H1 (cell line): ENCODE measurements at regions not wholly inside any gene's neighbourhood (a gene's known extent, or its start where the extent isn't known, plus 50 kb on each side); places are given as distances from the start of the nearest gene placed in this dataset.
A peak's percentile ranks its signal among the peaks of the same experiment; 100 is the strongest.

Experiments used
- CTCF ChIA-PET: fragments of 300-600 bp; sonication (Branson Sonifier 250); formaldehyde crosslinking; loops from one replicate; lab custom pipeline; 2021; ENCODE audit not compliant: partially characterized antibody; lab: Charles Lee
- POLR2A ChIA-PET: fragments of 300-600 bp; sonication (Branson Sonifier 250); formaldehyde crosslinking; loops from one replicate; lab custom pipeline; 2021; ENCODE audit warnings: inconsistent platforms; ENCODE audit not compliant: partially characterized antibody; lab: Charles Lee
- DNase-seq, 2 experiments: peaks; one replicate each; pipeline versions ENCODE4 v3.0.0 to v3.0.0-alpha.2; 2010 to 2022; ENCODE audit warnings: low spot score in 2 of 2, low read depth in 1 of 2, mixed read lengths in 1 of 2
- FAIRE-seq: peaks from 2 replicates; lab custom pipeline; 2011; peaks lifted over from hg19 to GRCh38; lab: Jason Lieb, UNC
- H2AFZ ChIP-seq: 2 replicates; pipeline ENCODE4 v1.8.1; 2012; ENCODE audit warnings: low read length, inconsistent platforms
- H2AK5ac ChIP-seq: 2 replicates; pipeline ENCODE4 v1.6.1; 2013; ENCODE audit warnings: low read depth, low read length
- H2BK120ac ChIP-seq: replicated peaks from 2 replicates; pipeline ENCODE3; 2013; ENCODE audit warnings: low read depth, low read length, inconsistent platforms
- H2BK12ac ChIP-seq: 2 replicates; pipeline ENCODE4 v1.6.1; 2013; ENCODE audit warnings: low read depth, low read length
- H2BK15ac ChIP-seq: 2 replicates; pipeline ENCODE4 v1.6.1; 2013; ENCODE audit warnings: low read length
- H2BK20ac ChIP-seq: 2 replicates; pipeline ENCODE4 v1.6.1; 2013; ENCODE audit warnings: low read length
- H2BK5ac ChIP-seq: 2 replicates; pipeline ENCODE4 v1.6.1; 2013; ENCODE audit warnings: low read depth, low read length
- H3K14ac ChIP-seq: 2 replicates; pipeline ENCODE4 v1.6.1; 2013; ENCODE audit warnings: inconsistent platforms; ENCODE audit not compliant: insufficient read length
- H3K18ac ChIP-seq: 2 replicates; pipeline ENCODE4 v1.6.1; 2013; ENCODE audit warnings: low read length; ENCODE audit errors: extremely low read depth
- H3K23ac ChIP-seq: 2 replicates; pipeline ENCODE4 v1.6.1; 2013; ENCODE audit warnings: inconsistent platforms; ENCODE audit not compliant: insufficient read length
- H3K23me2 ChIP-seq: 2 replicates; pipeline ENCODE4 v1.6.1; 2013; ENCODE audit warnings: low read depth, low read length
- H3K27ac ChIP-seq: 2 replicates; pipeline ENCODE4 v1.6.1; 2011; ENCODE audit warnings: low read depth, low read length, inconsistent platforms
- H3K27me3 ChIP-seq, 4 experiments: replicated peaks in 1 of 4; 1 replicate in 1 of 4; 2 replicates in 3 of 4; pipeline versions ENCODE4 v1.6.1 to v1.8.1; 2011 to 2013; ENCODE audit warnings: low read length in 3 of 4, mild to moderate bottlenecking in 3 of 4, inconsistent platforms in 2 of 4, mixed read lengths in 2 of 4, moderate library complexity in 1 of 4; ENCODE audit not compliant: control insufficient read depth in 3 of 4, insufficient read depth in 3 of 4; ENCODE audit errors: extremely low read depth in 1 of 4
- H3K36me3 ChIP-seq, 4 experiments: 2 replicates each; pipeline versions ENCODE4 v1.6.1 to v1.8.1; 2011 to 2013; ENCODE audit warnings: mild to moderate bottlenecking in 4 of 4, low read length in 3 of 4, moderate library complexity in 2 of 4, control low read depth in 1 of 4, inconsistent platforms in 1 of 4; ENCODE audit not compliant: insufficient read depth in 4 of 4, control insufficient read depth in 2 of 4
- H3K4ac ChIP-seq: replicated peaks from 2 replicates; pipeline ENCODE3; 2013; ENCODE audit warnings: low read length, low read depth, mixed read lengths, inconsistent platforms; ENCODE audit not compliant: insufficient read length
- H3K4me1 ChIP-seq, 4 experiments: replicated peaks in 1 of 4; 1 replicate in 1 of 4; 2 replicates in 3 of 4; pipeline versions ENCODE4 v1.6.1 to v1.8.1; 2011 to 2013; ENCODE audit warnings: low read length in 3 of 4, inconsistent platforms in 2 of 4, mixed read lengths in 1 of 4; ENCODE audit not compliant: insufficient read depth in 4 of 4, control insufficient read depth in 3 of 4
- H3K4me2 ChIP-seq, 2 experiments: 2 replicates each; pipeline versions ENCODE4 v1.6.1 to v1.8.1; 2011 to 2013; ENCODE audit warnings: low read depth in 2 of 2, low read length in 2 of 2, control low read depth in 1 of 2, inconsistent platforms in 1 of 2, mild to moderate bottlenecking in 1 of 2; ENCODE audit not compliant: insufficient read depth in 1 of 2
- H3K4me3 ChIP-seq, 4 experiments: fragments of 200-600, 300-600 bp in 1 of 4; sonication (generic), shearing (Covaris generic), sonication (Bioruptor Twin) in 1 of 4; 2 replicates each; pipeline versions ENCODE4 v1.5.1 to v1.8.1; 2011 to 2016; ENCODE audit warnings: low read length in 4 of 4, low read depth in 3 of 4, control low read depth in 2 of 4, inconsistent platforms in 2 of 4, mild to moderate bottlenecking in 2 of 4, mixed read lengths in 1 of 4, moderate library complexity in 1 of 4; ENCODE audit not compliant: insufficient read depth in 2 of 4; ENCODE audit errors: extremely low read depth in 1 of 4
- H3K56ac ChIP-seq: replicated peaks from 2 replicates; pipeline ENCODE3; 2013; ENCODE audit warnings: low read depth, mild to moderate bottlenecking, mixed read lengths, low read length, inconsistent platforms; ENCODE audit not compliant: insufficient read length
- H3K79me1 ChIP-seq: 2 replicates; pipeline ENCODE4 v1.6.1; 2013; ENCODE audit warnings: low read depth, low read length, control low read depth
- H3K79me2 ChIP-seq, 2 experiments: 2 replicates each; pipeline versions ENCODE4 v1.6.1 to v1.8.1; 2012 to 2013; ENCODE audit warnings: low read length in 2 of 2, mild to moderate bottlenecking in 2 of 2, inconsistent platforms in 1 of 2; ENCODE audit not compliant: insufficient read depth in 2 of 2, control insufficient read depth in 1 of 2
- H3K9ac ChIP-seq, 4 experiments: replicated peaks in 1 of 4; 1 replicate in 1 of 4; 2 replicates in 3 of 4; pipeline versions ENCODE4 v1.6.1 to v1.8.1; 2011 to 2013; ENCODE audit warnings: low read depth in 3 of 4, low read length in 3 of 4, control low read depth in 2 of 4, mild to moderate bottlenecking in 2 of 4, moderate library complexity in 2 of 4, inconsistent platforms in 1 of 4; ENCODE audit errors: extremely low read depth in 1 of 4
- H3K9me3 ChIP-seq, 2 experiments: 2 replicates each; pipeline versions ENCODE4 v1.6.1 to v1.8.1; 2012 to 2013; ENCODE audit warnings: mild to moderate bottlenecking in 2 of 2, moderate library complexity in 2 of 2, control low read depth in 1 of 2, inconsistent platforms in 1 of 2, low read depth in 1 of 2, low read length in 1 of 2, mixed read lengths in 1 of 2; ENCODE audit not compliant: insufficient read depth in 2 of 2
- H4K20me1 ChIP-seq, 2 experiments: replicated peaks in 1 of 2; 2 replicates each; pipeline versions ENCODE3 to v1.8.1; 2011 to 2013; ENCODE audit warnings: inconsistent platforms in 2 of 2, low read length in 2 of 2, mild to moderate bottlenecking in 1 of 2; ENCODE audit not compliant: insufficient read depth in 2 of 2, control insufficient read depth in 1 of 2
- H4K5ac ChIP-seq: 2 replicates; pipeline ENCODE4 v1.6.1; 2013; ENCODE audit warnings: low read length, low read depth, mixed read lengths, inconsistent platforms; ENCODE audit not compliant: insufficient read length
- H4K8ac ChIP-seq: 2 replicates; pipeline ENCODE4 v1.8.0; 2013; ENCODE audit warnings: mild to moderate bottlenecking, moderate library complexity, low read length, inconsistent platforms; ENCODE audit not compliant: insufficient read depth; ENCODE audit errors: extremely low read depth
- H4K91ac ChIP-seq: replicated peaks from 2 replicates; pipeline ENCODE3; 2013; ENCODE audit warnings: low read length, mixed read lengths, inconsistent platforms; ENCODE audit not compliant: insufficient read length
- ATF3 ChIP-seq: IDR thresholded peaks from 2 replicates; pipeline ENCODE4 v1.6.1; 2011; ENCODE audit warnings: low read depth, mild to moderate bottlenecking, low read length; ENCODE audit not compliant: insufficient read depth
- EZH2 ChIP-seq: fragments of 200-600 bp; sonication (generic); IDR thresholded peaks from 2 replicates; pipeline ENCODE4 v1.7.1; 2012; ENCODE audit warnings: low read depth, mild to moderate bottlenecking, moderate library complexity, low read length, inconsistent platforms; ENCODE audit not compliant: severe bottlenecking
- MAX ChIP-seq: IDR thresholded peaks from 2 replicates; pipeline ENCODE4 v1.6.1; 2012; ENCODE audit warnings: inconsistent platforms
- NANOG ChIP-seq: IDR thresholded peaks from 2 replicates; pipeline ENCODE4 v1.6.1; 2011; ENCODE audit warnings: low read length, low read depth, mild to moderate bottlenecking, inconsistent platforms; ENCODE audit not compliant: insufficient read depth, poor library complexity, severe bottlenecking
- RAD21 ChIP-seq, 2 experiments: IDR thresholded peaks in 1 of 2; conservative IDR thresholded peaks in 1 of 2; 2 replicates each; pipeline ENCODE4 v1.6.1; 2011; ENCODE audit warnings: low read depth in 2 of 2, low read length in 2 of 2, improper control_type of control experiment in 1 of 2, inconsistent platforms in 1 of 2, mild to moderate bottlenecking in 1 of 2, moderate library complexity in 1 of 2
- SP1 ChIP-seq: IDR thresholded peaks from 2 replicates; pipeline ENCODE4 v1.6.1; 2011; ENCODE audit warnings: low read depth, low read length
- YY1 ChIP-seq: IDR thresholded peaks from 2 replicates; pipeline ENCODE4 v1.6.1; 2011; ENCODE audit warnings: low read depth, mild to moderate bottlenecking, low read length
- whole genome bisulfite sequencing, 2 experiments: shearing (Covaris generic) in 1 of 2; methylation state at CpG; one replicate each; pipeline versions ENCODE4 v1.1.6 to v1.1.7; 2013 to 2015; ENCODE audit warnings: low lambda C conversion rate in 2 of 2, mixed read lengths in 2 of 2, inconsistent platforms in 1 of 2, low coverage in 1 of 2, missing lambda C conversion rate in 1 of 2; ENCODE audit not compliant: insufficient replicate concordance in 2 of 2, insufficient coverage in 1 of 2, insufficient read length in 1 of 2; ENCODE audit errors: extremely low coverage in 1 of 2, missing lambda C conversion rate in 1 of 2; 5-methylcytosine and 5-hydroxymethylcytosine counted together

- no peak overlapping the region for H3K9ac ChIP-seq
- H3K18ac ChIP-seq: no peak overlapping the region
- FAIRE-seq (peak; percentile 60), DNase-seq (peak in 1 of 2 experiments; percentile 65)
- H3K27ac ChIP-seq: no peak overlapping the region
- no peak overlapping the region for H3K23ac ChIP-seq
- peaks cover 22 to 41% of the 10 kb centered on the region in 2 experiments for H3K79me2 ChIP-seq
- ChIA-PET CTCF (no interaction called here), POLR2A (interaction anchor here (0.7 to 1.5 kb wide), 3 partner anchors 21 to 252 kb away, joined by 3 to 4 read pairs (median 3); no protein-coding TSS in a partner anchor)
- H3K4ac ChIP-seq: no peak overlapping the region
- H3K14ac ChIP-seq: no peak overlapping the region
- no peak overlapping the region for H3K56ac ChIP-seq
- H4K5ac ChIP-seq: peak overlapping the region; percentile 37
- H4K20me1 ChIP-seq: no peaks in the 10 kb centered on the region
- H4K8ac ChIP-seq: no peak overlapping the region; the same call in 1 of the 2 replicates
- H3K23me2 ChIP-seq: peaks cover 7% of the 10 kb centered on the region; the same call in 1 of the 2 replicates
- peak overlapping the region in 1 of 4 experiments; percentile 11; a peak in 1 of 8 replicates for H3K4me3 ChIP-seq
- peaks cover 5 to 11% (median 9%) of the 10 kb centered on the region in 4 experiments; a peak in 6 of 7 replicates for H3K4me1 ChIP-seq
- H2AFZ ChIP-seq: no peak overlapping the region
- no peak overlapping the region for H2BK120ac ChIP-seq
- H2BK20ac ChIP-seq: no peak overlapping the region
- no peak overlapping the region for H2BK12ac ChIP-seq
- H4K91ac ChIP-seq: no peak overlapping the region
- H3K79me1 ChIP-seq: peaks cover 6% of the 10 kb centered on the region; the same call in 1 of the 2 replicates
- H2BK15ac ChIP-seq: no peak overlapping the region
- 59% methylated on average over 11 of the region's 11 CpGs; no CpG with 5 or more reads in 1 of the 2 experiments for WGBS, 2 experiments
- H3K4me2 ChIP-seq: peak overlapping the region in 1 of 2 experiments; percentile 97; a peak in 2 of 4 replicates
- no peaks in the 10 kb centered on the region for H3K27me3 ChIP-seq
- peak; percentile 45; the same call in 1 of the 2 replicates for TF ChIP-seq SP1
- no peak for TF ChIP-seq EZH2
- TF ChIP-seq YY1: 0 out of 2 replicates have a peak, but pooled peaks have one; percentile 7
- no peak for TF ChIP-seq ATF3
- peak; percentile 7 for TF ChIP-seq NANOG
- TF ChIP-seq RAD21 (IDR thresholded peaks at IDR 0.05 in 1 of 2, conservative IDR thresholded peaks at IDR 0.05 in 1 of 2; ENCODE audit: low read depth in 2 of 2, low read length in 2 of 2): no peak; a peak in 1 of 4 replicates
- TF ChIP-seq MAX: 0 out of 2 replicates have a peak, but pooled peaks have one; percentile 11
- 0 out of 2 replicates have a peak overlapping the region, but pooled peaks have one; percentile 50 for H2BK5ac ChIP-seq
- H3K36me3 ChIP-seq: peaks cover 0 to 17% (median 1%) of the 10 kb centered on the region in 4 experiments; a peak in 2 of 8 replicates
- no peaks in the 10 kb centered on the region for H3K9me3 ChIP-seq
- H2AK5ac ChIP-seq: no peak overlapping the region
These were observed 228.6 kb upstream of the JARID2 start for GRCh38 chr6:15017261-15017660.
